ENCODE measurements at regions not wholly inside any gene's neighbourhood (a gene's known extent, or its start where the extent isn't known, plus 50 kb on each side); places are given as distances from the start of the nearest gene placed in this dataset.
"Not testable (repeated sequence)": the region's sequence is repeated elsewhere in the genome, so short reads cannot be mapped to it uniquely, and the experiment has no call there.

GRCh38 chr10:125265579-125265955 is 105.2 kb upstream of the CTBP2 start:
- no peak for DNase-seq

DNA sequence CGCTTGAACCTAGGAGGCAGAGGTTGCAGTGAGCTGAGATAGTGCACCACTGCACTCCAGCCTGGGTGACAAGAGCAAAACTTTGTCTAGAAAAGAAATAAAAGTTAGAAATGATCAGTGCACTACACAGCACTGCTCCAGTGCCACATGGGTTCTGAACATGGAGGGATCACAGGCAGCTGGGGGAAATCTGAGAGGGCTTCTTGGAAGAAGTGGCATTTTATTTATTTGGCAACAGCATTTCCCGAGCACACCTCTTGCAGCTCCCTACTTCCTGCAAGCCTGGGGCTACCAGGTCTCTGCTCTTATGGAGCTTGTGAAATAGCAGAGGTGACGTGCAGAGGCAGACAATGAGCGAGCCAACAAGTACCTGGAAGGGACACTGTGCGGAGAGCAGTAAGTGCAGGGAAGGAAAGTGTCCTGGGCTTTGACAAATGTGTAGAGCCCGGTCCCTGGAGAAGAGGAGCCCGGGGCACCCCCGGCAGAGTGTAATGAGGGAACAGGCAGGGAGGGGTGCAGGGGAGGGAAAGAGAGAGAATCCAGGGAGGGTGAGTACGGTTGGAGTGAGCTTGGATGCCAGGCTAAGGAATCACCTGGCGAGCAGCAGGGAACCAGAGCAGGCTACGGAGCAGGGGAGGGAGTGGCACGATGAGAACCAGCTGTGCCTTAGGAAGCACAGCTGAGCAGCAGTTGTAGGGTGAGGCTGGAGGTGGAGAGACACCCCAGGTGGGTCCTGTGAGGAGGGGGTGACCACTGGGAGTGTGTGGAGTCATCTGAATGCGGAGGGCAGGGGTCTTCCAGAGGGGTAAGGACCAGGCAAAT is 104.6 kb upstream of the CTBP2 start:
- no peak for DNase-seq

GRCh38 chr10:125264091-125264490 is 103.7 kb upstream of the CTBP2 start:
- DNase-seq: no peak

GRCh38 chr10:125263551-125263950 is 103.2 kb upstream of the CTBP2 start:
- DNase-seq: no peak

GRCh38 chr10:125262920-125263319 is 102.6 kb upstream of the CTBP2 start:
- DNase-seq: no peak

DNA sequence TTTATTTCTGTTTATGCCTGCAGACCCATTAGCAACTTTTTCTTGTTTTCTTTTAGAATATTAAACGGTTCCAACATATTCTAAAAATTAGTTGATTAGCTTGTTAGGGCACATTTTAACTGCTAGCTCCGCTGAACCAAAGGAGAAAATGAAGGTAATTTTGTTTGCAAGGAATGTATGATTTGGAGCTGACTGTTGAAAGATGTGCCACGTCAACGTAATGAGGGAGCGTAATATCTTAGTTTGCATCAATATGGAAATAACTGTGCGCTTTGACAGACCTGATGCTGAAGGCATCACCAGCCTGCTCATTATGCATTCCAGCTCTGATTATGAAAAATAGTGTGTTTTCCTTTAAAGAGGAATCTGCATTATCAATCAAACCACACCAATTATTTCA is 102.0 kb upstream of the CTBP2 start:
- DNase-seq: no peak

DNA sequence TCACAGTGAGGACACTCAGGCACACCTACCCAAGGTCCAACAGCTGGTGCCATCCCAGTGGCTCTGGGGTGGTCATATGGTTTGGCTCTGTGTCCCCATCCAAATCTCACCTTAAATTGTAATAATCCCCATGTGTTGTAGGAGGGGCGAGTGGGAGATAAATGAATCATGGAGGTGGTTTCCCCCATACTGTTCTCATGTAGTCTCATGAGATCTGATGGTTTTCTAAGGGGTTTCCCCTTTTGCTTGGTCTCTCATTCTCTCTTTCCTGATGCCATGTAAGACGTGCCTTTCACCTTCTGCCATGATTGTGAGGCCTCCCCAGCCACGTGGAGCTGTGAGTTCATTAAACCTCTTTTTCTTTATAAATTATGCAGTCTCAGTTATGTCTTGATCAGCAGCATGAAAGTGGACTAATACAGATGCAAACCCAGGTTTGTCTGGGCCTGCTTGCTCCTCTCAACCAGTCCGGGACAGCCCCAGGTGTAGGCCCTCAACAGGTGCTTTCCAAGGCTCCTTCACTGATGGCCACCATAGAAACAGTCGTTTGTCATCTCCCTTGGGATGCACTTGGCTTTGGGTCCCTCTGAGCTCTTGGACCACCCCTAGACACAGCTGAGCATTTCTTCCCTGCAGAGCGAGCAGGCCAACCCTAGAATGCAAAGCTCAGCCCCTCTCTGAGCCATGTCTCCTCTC is 101.3 kb upstream of the CTBP2 start:
- no peak for DNase-seq

- no peak for DNase-seq
Observed at GRCh38 chr10:125260260-125260659, 99.9 kb upstream of the CTBP2 start.

DNA sequence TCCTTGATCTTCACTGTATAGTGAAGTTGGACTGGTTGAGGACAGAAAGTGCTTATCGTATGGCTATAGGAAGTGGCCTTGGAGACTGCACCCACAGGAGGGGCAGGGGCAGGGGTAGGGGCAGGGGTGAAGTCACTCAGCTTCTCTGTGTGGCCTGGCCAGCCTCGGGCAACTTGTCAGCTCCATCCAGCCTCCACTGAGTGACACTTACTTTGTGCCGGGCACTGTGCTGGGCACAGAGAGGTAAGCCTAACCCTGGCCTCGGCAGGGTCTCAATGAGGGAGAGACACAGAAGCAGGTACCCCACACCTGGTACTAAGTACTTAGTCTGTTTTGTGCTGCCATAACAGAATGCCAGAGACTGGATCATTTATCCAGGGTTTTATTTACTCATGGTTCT is 99.3 kb upstream of the CTBP2 start:
- DNase-seq: no peak

- no peak for DNase-seq
Observed at GRCh38 chr10:125258676-125259075, 98.3 kb upstream of the CTBP2 start.

- DNase-seq: no peak
Observed at GRCh38 chr10:125257521-125258108, 97.3 kb upstream of the CTBP2 start.

GRCh38 chr10:125256026-125256425 is 95.7 kb upstream of the CTBP2 start:
- no peak for DNase-seq

- DNase-seq: no peak
Observed at GRCh38 chr10:125252937-125253336, 92.6 kb upstream of the CTBP2 start.

- not testable (repeated sequence) for DNase-seq
Observed at GRCh38 chr10:125250834-125251233, 90.5 kb upstream of the CTBP2 start.

GRCh38 chr10:125249948-125250347 is 89.6 kb upstream of the CTBP2 start:
- DNase-seq: no peak

DNA sequence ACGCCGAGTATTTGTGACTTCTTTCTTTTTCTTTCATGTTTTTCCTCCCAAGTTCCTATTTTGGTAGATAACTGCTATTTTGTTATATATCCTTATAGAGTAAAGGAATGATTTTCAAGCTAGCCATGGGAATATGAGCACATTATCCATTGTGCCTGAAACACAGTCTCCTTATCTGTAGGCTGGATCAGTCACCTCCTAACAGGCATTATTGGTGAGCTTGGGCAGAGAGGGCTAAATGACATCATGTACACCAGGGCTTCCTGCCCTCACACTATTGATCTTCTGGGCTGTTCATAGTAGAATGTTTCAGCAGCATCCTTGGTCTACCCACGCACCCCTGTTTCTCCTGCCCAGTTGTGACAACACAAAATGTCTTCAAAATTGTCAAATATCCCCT is 88.1 kb upstream of the CTBP2 start:
- no peak for DNase-seq

DNA sequence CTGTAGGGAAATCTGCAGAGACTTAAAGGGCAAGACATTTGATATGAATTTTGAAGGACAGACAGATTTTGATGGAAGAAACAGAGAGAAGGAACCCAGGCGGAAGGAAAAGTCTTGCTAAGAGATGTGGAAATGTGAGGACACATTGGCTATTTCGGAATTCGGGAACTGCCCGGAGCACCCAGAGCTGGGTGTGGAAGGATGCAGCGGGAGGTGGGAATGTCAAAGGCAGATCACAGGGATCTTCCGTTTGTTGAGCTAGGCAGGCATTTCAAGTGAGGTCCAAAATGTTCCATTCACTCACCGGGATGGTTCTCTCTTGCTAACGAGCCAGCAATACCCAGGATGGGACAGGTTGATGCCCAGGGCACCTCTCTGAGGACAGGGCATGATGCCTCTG is 87.2 kb upstream of the CTBP2 start:
- no peak for DNase-seq

DNA sequence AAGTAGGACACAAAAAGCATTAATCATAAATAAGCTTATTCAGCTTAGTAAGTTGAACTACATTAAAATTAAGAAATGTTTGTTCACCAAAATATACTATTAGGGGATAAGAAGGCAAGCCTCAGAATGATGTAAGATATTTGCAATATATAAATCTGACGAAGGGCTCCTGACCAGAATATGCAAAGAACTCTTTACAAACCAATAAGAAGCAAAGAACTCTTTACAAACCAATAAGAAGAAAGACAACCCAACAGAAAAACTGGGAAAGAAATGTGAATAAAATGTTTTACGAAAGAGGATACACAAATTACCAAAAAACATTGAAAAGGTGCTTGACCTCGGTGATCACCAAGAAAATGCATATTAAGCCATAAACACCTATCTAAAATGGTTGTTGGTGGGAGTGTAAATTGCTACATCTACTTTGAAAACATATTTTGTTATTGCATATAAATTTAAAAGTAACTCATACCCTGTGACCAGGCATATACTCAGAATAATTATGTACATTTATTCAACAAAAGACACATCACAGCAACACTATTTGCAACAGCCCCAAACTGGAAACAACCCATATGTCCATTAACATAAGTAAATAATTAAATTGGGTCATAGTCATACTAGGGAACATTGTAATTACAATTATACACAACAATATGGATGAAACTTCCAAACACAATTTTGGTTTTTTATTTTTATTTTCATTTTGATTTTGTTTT is 83.3 kb upstream of the CTBP2 start:
- DNase-seq: no peak

DNA sequence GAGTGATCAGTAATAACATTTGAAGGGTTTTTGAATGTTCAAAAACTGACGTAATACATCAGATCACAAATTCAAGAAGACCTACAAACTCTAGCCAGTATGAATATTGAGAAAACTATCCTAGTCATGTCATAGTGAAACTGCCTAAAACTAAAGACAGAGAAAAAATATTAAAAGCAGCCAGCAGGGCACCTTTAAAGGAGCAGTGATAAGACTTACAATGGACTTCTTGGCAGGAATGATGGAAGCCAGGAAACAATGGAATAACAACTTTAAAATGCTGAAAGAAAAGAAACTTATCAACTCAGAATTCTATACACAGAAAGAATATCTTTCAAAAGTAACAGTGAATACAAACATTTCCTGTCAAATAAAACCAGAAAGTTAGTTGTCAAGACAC is 78.3 kb upstream of the CTBP2 start:
- no peak for DNase-seq

- no peak for DNase-seq
Observed at GRCh38 chr10:125236091-125236490, 75.7 kb upstream of the CTBP2 start.

GRCh38 chr10:125235093-125236069 is 75.0 kb upstream of the CTBP2 start:
- DNase-seq: no peak

DNA sequence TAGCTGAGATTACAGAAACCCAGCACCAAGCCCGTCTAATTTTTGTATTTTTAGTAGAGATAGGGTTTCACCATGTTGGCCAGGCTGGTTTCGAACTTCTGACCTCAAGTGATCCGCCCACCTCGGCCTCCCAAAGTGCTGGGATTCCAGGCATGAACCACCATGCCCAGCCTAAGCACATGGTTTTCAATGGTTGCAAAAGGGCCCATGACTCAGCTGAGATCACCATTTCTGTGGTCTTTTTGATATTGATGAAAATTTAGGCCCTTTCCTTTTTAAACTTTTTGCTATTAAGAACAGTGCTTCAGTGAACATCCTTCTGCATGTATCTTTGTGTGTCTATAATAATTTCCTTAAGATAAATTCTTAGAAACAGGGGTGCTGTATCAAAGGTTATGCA is 74.2 kb upstream of the CTBP2 start:
- DNase-seq: not testable (repeated sequence)
